ENCODE measurements at regions not wholly inside any gene's neighbourhood (a gene's known extent, or its start where the extent isn't known, plus 50 kb on each side); places are given as distances from the start of the nearest gene placed in this dataset.

DNA sequence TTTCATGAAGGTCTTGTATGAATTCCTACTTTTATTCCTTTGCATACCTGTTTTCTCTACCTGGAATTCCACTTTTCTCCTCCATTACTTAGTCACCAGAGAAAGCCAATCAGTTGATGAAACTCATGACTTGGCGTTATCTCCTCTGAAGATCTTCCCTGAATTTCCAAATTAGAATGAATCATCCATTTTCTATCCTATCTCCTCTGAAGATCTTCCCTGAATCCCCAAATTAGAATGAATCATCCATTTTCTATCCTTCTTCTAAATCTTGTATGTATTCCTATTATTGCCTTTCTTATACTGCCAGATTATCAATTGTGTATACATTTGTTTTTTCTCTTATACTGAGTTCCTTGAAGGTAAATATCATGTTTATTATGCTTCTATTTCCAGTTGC lies 440.4 kb downstream of the CCDC85A start:
- no peak for FAIRE-seq
- WGBS, 2 experiments (ENCODE audit: extremely low coverage in 1 of 2, insufficient coverage in 1 of 2, insufficient read length in 1 of 2, insufficient replicate concordance in 2 of 2, low coverage in 1 of 2, low lambda C conversion rate in 2 of 2, missing lambda C conversion rate in 1 of 2): 100% methylated on average over 1 of the region's 1 CpG; no CpG with 5 or more reads in 1 of the 2 experiments
- Histone ChIP-seq H3K23ac (ENCODE audit: insufficient read length) (no peak overlapping the region), H2BK20ac (ENCODE audit: low read length) (no peak overlapping the region), H4K8ac (ENCODE audit: extremely low read depth, insufficient read depth, low read length) (no peak overlapping the region), H3K79me2 (ENCODE audit: control insufficient read depth in 1 of 2, insufficient read depth in 2 of 2, low read length in 2 of 2) (no peaks in the 10 kb centered on the region), H2BK15ac (ENCODE audit: low read length) (no peak overlapping the region), H3K9me3 (ENCODE audit: insufficient read depth in 2 of 2, low read depth in 1 of 2, low read length in 1 of 2) (no peaks in the 10 kb centered on the region), H2AK5ac (ENCODE audit: low read depth, low read length) (no peak overlapping the region), H3K4me3 (ENCODE audit: extremely low read depth in 1 of 4, insufficient read depth in 2 of 4, low read depth in 3 of 4, low read length in 4 of 4) (no peak overlapping the region), H3K4ac (replicated peaks; ENCODE audit: insufficient read length, low read depth, low read length) (no peak overlapping the region), H3K4me2 (ENCODE audit: insufficient read depth in 1 of 2, low read depth in 2 of 2, low read length in 2 of 2) (no peak overlapping the region), H2AFZ (ENCODE audit: low read length) (no peak overlapping the region), H3K36me3 (ENCODE audit: control insufficient read depth in 2 of 4, insufficient read depth in 4 of 4, low read length in 3 of 4) (no peaks in the 10 kb centered on the region), H3K23me2 (ENCODE audit: low read depth, low read length) (no peaks in the 10 kb centered on the region), H3K27me3 (replicated peaks in 1 of 4; ENCODE audit: control insufficient read depth in 3 of 4, extremely low read depth in 1 of 4, insufficient read depth in 3 of 4, low read length in 3 of 4) (no peaks in the 10 kb centered on the region), H4K20me1 (replicated peaks in 1 of 2; ENCODE audit: control insufficient read depth in 1 of 2, insufficient read depth in 2 of 2, low read length in 2 of 2) (no peaks in the 10 kb centered on the region), H2BK120ac (replicated peaks; ENCODE audit: low read depth, low read length) (no peak overlapping the region), H2BK12ac (ENCODE audit: low read depth, low read length) (no peak overlapping the region), H3K56ac (replicated peaks; ENCODE audit: insufficient read length, low read depth, low read length) (no peak overlapping the region), H3K9ac (replicated peaks in 1 of 4; ENCODE audit: extremely low read depth in 1 of 4, low read depth in 3 of 4, low read length in 3 of 4) (no peak overlapping the region), H3K14ac (ENCODE audit: insufficient read length) (no peak overlapping the region), H4K5ac (ENCODE audit: insufficient read length, low read depth, low read length) (no peak overlapping the region), H3K18ac (ENCODE audit: extremely low read depth, low read length) (no peak overlapping the region), H2BK5ac (ENCODE audit: low read depth, low read length) (no peak overlapping the region), H3K4me1 (replicated peaks in 1 of 4; ENCODE audit: control insufficient read depth in 3 of 4, insufficient read depth in 4 of 4, low read length in 3 of 4) (no peaks in the 10 kb centered on the region), H4K91ac (replicated peaks; ENCODE audit: insufficient read length, low read length) (no peak overlapping the region), H3K27ac (ENCODE audit: low read depth, low read length) (no peak overlapping the region), H3K79me1 (ENCODE audit: low read depth, low read length) (no peaks in the 10 kb centered on the region)
- ChIA-PET CTCF (ENCODE audit: partially characterized antibody) (no interaction called here), POLR2A (ENCODE audit: partially characterized antibody) (no interaction called here)
- DNase-seq (ENCODE audit: low read depth in 1 of 2, low spot score in 2 of 2): no peak
- no peak for TF ChIP-seq RAD21 (IDR thresholded peaks at IDR 0.05 in 1 of 2, conservative IDR thresholded peaks at IDR 0.05 in 1 of 2; ENCODE audit: low read depth in 2 of 2, low read length in 2 of 2)

All from H1 (cell line).